ENCODE measurements at regions not wholly inside any gene's neighbourhood (a gene's known extent, or its start where the extent isn't known, plus 50 kb on each side); places are given as distances from the start of the nearest gene placed in this dataset.

GRCh38 chr20:52434041-52434425 is 242.5 kb upstream of the ZFP64 start:
- TF ChIP-seq POLR2A (IDR thresholded peaks at IDR 0.05) = no peak
- TF ChIP-seq POLR2AphosphoS5 (IDR thresholded peaks at IDR 0.05) = no peak
- TF ChIP-seq CTCF (IDR thresholded peaks at IDR 0.05 in 8 of 11, conservative IDR thresholded peaks at IDR 0.05 in 3 of 11) = no peak

Measured in spleen (tissue), 7 donors.